HG02642 (cell line): ENCODE measurements at regions not wholly inside any gene's neighbourhood (a gene's known extent, or its start where the extent isn't known, plus 50 kb on each side); places are given as distances from the start of the nearest gene placed in this dataset.

ENCODE experiments used
- ATAC-seq: cut with Tn5 transposase; IDR thresholded peaks from one replicate; pipeline ENCODE4 v1.9.1; 2021; ENCODE audit warnings: mild to moderate bottlenecking; ENCODE audit not compliant: unreplicated experiment, poor library complexity

DNA sequence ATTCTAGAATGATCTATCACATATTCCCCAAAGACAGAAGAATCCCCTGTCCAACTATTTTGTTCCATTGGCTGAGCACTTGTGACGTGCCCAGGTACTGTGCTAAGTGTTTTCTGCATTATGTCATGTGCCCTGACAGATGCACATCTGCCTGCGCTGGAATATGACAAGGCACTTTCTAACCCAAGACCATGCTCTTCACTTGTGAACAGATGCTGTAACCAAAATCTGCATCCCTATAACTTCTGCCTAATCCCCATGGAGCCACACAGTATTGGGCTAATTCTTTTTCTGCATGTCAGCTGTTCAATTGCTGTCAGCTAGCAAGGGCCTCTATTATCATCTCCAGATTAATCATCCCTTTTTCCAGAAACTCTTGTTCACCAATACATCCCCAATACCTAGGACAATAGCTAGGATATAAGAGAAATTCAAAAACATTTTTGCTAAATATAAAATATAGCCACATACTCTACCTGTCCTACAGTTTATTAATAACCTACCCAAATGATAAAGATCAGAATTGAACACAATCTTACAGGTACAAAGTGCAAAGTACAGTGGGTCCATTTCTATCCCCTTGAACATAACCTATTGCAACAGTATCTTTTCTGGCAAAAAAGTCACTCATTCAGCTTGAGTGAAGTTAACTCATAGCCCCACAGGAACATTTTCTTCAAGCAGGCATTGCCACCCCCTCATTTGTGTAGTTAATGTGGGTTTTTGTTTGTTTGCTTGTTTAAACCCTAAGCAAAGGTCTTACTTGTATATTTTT, 109.4 kb upstream of the LRRN1 start:
- ATAC-seq, result no peak

- no peak for ATAC-seq
Measured at GRCh38 chr3:3686907-3687648, 112.2 kb upstream of the LRRN1 start.

- ATAC-seq, result no peak
Measured at GRCh38 chr3:3685721-3686120, 113.5 kb upstream of the LRRN1 start.

DNA sequence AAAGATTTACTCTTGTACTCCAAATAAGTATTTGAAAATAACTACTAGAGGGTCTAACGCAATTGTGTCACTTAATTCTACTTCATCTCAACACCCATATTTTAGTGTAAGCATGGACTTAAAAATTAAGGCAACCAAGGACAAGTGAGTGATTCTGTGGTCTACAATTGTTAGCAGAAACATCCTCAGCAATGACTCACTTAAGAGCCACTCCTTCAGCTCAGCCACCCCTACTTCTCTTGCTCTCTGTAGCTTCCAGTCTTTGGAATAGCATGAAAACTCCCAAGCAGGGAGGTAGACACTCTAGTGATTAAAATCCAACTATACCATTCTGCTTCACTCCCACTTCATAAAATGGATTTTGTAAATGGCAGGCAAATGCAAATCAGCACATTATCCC, 116.0 kb upstream of the LRRN1 start:
- ATAC-seq, result no peak

DNA sequence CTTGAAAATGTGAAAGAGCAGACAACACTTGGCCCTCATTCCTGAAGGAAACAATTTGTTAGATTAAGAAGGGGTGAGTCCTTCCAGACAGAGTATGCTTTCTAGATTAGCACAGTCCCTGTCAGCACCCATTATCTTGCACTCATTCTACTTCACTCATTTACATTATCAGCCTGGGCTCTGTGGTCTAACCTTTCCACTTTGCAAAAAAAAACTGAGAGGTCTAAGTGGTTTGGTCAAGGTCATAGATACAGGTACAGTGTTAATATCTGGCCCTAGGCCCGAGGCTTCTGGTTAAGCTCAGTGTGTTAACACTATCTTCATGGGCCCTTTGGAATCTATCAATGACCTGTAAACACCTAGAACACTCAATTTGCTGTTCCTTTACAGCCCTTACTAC, 123.4 kb upstream of the LRRN1 start:
- no peak for ATAC-seq

GRCh38 chr3:3675186-3675585, 124.0 kb upstream of the LRRN1 start:
- ATAC-seq, result no peak

- peak; percentile 98 for ATAC-seq
Measured at GRCh38 chr3:3666664-3667063, 132.6 kb upstream of the LRRN1 start.

DNA sequence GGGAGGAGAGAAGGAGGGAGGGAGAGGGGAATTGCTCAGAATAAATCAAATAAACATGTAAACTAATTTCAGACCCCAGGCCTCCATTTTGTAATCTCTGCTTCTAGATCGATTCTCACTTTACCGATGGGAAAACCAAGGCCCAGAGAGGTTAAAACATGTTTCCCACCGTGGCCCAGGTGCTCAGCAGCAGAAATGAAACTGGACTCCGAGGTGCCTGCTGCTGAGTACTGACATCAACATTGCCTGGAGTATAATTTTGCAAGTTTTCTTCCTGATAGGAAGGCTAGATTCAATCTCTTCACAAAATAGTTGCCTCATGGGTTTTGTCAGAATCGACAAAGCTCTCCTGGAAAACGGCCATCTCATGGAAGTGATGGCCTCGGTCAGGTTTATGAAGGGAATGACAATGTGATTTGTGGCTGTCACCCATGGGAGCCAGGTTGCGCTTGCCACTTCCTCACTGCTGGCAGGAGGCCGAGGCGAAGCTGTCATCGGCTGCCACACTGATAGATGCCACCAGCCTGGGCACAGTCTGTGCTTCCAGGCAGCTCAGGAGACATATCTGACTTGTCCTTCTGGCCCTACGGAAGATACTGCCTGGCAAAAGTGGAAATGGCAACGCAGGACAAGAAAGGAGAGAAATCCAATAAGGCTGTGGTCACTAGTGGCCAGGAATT, 133.1 kb upstream of the LRRN1 start:
- ATAC-seq, result peak; percentile 54

DNA sequence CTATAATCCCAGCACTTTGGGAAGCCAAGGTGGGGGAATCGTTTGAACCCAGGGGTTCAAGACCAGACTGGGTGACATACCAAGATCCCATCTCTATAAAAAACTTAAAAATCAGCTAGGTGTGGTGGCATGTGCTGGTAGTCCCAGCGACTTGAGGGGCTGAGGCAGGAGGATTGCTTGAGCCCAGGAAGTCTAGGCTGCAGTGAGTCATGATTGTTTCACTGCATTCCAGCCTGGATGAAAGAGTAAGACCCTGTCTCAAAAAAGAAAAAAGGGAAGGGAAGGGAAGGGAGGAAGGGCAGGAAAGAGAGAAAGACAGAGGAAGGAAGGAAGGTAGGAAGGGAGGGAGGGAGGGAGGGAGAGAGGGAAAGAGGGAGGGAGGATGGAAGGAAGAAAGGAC, 133.7 kb upstream of the LRRN1 start:
- ATAC-seq, result no peak

DNA sequence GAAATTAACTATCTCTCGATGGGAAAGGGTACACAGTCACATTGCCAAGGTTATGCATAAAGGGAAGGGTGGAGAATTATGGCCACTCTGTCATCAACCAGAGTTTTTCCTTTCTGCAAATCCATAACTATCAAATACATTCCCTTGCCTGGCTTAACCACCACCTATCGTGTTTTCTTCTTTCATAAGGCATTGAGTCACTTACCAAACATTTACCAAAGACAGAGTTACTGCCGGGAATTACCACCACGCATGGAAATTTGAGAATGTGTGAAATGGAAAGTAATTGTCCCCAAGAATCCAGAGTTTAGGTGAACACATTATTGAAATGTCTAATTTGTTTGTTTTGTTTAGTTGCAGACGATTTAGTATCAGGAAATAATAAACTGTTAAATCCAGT, 134.3 kb upstream of the LRRN1 start:
- ATAC-seq, result no peak

- no peak for ATAC-seq
Measured at GRCh38 chr3:3662610-3663009, 136.6 kb upstream of the LRRN1 start.

DNA sequence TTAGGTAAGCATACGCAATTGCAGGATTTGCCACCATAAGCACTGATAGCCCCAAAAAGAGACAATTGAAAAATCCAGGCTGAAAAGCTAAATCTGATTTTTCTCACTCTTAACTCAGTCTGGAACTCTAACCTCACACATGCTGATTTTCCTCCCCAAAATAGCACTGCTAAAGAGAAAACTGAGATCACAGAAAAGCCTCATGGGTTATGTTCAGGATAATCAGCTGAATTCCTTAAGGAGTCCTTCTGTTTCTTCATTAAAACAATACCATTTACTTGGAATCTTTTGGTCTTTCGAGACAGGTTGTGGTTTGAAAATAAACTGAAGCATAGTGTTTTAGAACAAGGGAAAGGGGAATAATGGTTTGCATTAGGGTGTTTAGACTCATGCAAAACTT, 144.3 kb upstream of the LRRN1 start:
- ATAC-seq, result no peak

GRCh38 chr3:3648988-3649679, 150.1 kb upstream of the LRRN1 start:
- ATAC-seq, result no peak

GRCh38 chr3:3646934-3647333, 152.3 kb upstream of the LRRN1 start:
- no peak for ATAC-seq

GRCh38 chr3:3646103-3646844, 153.0 kb upstream of the LRRN1 start:
- ATAC-seq, result peak; percentile 88

DNA sequence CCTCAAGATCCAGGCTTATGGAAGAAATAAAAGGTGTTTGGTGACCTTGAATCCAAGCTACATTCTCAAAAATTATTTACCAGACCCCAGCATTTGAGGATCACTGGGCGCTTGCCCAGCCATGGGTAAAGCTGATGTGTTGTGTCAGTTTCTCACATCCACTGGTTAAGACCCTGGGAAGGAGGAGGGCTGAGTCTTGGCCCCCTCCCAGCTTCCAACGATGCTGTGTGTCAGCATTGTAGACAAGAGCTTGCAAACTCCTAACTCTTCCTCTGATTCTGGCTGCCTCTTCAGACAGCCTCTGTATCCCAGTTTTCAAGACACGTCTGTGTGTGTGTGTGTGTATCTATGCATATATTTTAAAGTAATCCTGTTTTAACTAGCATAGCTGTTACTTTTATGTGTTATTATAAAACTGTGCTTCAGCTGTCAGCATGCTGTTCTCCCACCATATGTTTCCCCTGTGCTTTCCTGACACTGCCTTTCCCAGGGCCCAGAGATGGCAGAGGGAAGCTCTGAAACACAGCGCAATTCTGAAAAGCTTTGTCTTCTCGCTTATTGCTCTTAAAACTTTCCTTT, 157.3 kb upstream of the LRRN1 start:
- ATAC-seq, result no peak

- no peak for ATAC-seq
Measured at GRCh38 chr3:3639078-3639477, 160.2 kb upstream of the LRRN1 start.

- ATAC-seq, result no peak
Measured at GRCh38 chr3:3636815-3637214, 162.4 kb upstream of the LRRN1 start.

- ATAC-seq, result no peak
Measured at GRCh38 chr3:3635109-3635508, 164.1 kb upstream of the LRRN1 start.

DNA sequence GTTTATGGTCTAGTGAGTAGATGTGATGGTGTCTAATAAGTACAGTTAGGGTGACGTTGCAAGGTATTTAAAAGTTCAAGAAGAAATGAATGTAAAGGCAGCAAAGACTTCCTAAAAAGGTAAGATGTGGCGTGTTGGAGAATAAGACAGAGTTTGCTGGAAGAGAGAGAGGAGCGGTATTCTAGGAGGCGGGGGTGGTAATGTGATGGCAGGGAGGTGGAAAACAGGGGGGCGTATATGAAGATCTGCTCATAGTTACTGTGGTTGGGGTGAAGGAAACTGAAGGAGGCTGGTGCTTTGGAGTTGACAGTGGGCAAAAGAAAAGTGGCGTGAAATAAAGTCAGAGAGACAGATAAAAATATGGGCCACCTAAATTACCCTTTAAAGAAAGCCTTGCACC, 164.9 kb upstream of the LRRN1 start:
- no peak for ATAC-seq
